Kidney epithelial cell (primary cell): ENCODE measurements at regions not wholly inside any gene's neighbourhood (a gene's known extent, or its start where the extent isn't known, plus 50 kb on each side); places are given as distances from the start of the nearest gene placed in this dataset.

Experiments used
- DNase-seq: peaks from one replicate; pipeline ENCODE4 v3.0.0-alpha.2; 2010; ENCODE audit warnings: low read depth
- H3K27me3 ChIP-seq: 2 replicates; pipeline ENCODE4 v1.6.0; 2011; ENCODE audit warnings: low read length; ENCODE audit not compliant: control insufficient read depth, insufficient read depth
- H3K36me3 ChIP-seq: 2 replicates; pipeline ENCODE4 v1.5.1; 2011; ENCODE audit warnings: low read length; ENCODE audit not compliant: control insufficient read depth, insufficient read depth
- H3K4me3 ChIP-seq: 2 replicates; pipeline ENCODE4 v1.5.1; 2011; ENCODE audit warnings: low read depth, mild to moderate bottlenecking, control low read depth, low read length
- TF ChIP-seq, protein P1 (sequence below): IDR thresholded peaks from 2 replicates; pipeline ENCODE4 v1.5.1; 2011; ENCODE audit warnings: mild to moderate bottlenecking, moderate library complexity, low read length, control low read depth, inconsistent platforms; ENCODE audit not compliant: insufficient read depth, poor library complexity, severe bottlenecking

DNA sequence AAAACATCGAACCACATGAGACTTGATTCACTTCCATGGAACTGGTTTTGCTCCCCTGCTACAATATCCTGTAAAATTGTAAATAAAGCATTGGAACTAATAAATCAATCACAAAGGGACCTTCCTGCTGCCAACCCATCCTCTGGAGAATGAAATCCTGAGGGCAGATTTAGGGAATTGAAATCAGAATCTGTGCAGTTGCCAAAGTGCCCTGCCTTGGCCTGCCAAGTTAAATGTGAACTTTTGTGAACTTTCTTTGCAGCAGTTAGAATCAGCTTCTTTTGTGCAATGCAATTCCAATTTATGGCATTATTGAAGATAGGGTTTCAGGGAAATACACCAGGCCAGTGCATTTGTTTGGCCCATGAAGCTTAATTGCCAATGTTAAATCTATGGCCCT, 263.1 kb downstream of the PTTG2 start:
- DNase-seq = no peak
- Histone ChIP-seq H3K27me3 (no peaks in the 10 kb centered on the region), H3K36me3 (no peaks in the 10 kb centered on the region), H3K4me3 (no peak overlapping the region)
- TF ChIP-seq, protein P1, sequence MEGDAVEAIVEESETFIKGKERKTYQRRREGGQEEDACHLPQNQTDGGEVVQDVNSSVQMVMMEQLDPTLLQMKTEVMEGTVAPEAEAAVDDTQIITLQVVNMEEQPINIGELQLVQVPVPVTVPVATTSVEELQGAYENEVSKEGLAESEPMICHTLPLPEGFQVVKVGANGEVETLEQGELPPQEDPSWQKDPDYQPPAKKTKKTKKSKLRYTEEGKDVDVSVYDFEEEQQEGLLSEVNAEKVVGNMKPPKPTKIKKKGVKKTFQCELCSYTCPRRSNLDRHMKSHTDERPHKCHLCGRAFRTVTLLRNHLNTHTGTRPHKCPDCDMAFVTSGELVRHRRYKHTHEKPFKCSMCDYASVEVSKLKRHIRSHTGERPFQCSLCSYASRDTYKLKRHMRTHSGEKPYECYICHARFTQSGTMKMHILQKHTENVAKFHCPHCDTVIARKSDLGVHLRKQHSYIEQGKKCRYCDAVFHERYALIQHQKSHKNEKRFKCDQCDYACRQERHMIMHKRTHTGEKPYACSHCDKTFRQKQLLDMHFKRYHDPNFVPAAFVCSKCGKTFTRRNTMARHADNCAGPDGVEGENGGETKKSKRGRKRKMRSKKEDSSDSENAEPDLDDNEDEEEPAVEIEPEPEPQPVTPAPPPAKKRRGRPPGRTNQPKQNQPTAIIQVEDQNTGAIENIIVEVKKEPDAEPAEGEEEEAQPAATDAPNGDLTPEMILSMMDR = no peak

DNA sequence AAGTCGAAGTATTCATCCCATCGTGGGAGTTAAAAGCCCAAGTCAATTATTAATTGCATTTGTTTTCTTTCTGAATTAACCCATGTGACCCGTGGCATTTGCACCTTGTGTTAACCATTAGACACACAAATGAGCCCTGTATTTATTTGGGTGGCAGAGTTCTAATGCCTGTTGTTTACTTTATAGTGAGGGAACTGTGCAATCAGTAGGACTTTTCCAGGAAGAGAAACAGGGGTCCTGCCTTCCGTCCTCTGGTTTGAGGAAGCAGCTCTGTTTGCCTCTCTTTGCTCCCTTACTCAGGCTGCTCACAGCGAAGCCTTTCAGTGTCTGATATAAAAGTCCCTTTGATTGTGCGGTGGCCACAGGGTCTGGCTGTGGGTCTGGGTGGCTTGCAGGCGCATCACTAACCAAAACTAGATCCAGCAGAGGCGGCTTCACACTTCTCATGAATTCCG, 263.6 kb downstream of the PTTG2 start:
- no peak for DNase-seq
- TF ChIP-seq, protein P1 = no peak
- H3K27me3 ChIP-seq = no peaks in the 10 kb centered on the region
- H3K36me3 ChIP-seq = no peaks in the 10 kb centered on the region
- H3K4me3 ChIP-seq = no peak overlapping the region

DNA sequence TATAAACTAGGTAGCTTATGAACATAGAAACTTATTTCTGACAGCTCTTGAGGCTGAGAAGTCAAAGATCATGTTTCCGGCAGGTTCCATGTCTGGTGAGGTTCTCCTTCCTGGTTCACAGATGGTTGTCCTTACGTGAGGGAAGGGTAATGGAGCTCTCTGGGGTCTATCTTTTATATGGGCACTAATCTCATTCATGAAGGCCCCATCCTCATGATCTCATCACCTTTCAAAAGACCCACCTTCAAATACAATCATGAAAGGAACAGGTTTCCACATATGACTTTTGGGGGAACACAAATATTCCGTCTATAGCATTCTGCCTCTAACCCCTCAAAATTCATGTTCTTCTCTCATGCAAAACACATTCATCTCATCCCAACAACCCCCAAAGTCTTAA, 264.7 kb downstream of the PTTG2 start:
- Histone ChIP-seq H3K4me3 (no peak overlapping the region), H3K27me3 (no peaks in the 10 kb centered on the region), H3K36me3 (no peaks in the 10 kb centered on the region)
- DNase-seq = no peak
- TF ChIP-seq, protein P1 = no peak

DNA sequence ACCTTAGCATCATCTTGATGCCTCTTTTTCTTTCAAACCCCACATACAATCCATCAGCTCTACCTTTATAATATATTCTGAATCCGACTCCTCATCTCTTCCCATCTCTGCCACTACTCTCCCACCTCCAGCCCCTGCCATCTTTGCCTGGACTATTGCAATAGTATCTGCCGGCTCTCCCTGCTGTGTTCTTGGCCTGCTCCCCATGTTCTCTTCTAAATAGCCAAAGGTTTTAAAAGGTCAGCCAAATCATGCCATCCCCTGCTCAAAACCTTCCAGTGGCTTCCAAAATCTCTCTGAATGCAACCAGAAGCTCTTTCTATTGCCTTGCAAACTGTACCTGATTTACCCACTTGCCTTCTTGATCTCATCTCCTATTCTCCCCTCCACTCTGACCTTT, 266.0 kb downstream of the PTTG2 start:
- no peak overlapping the region for H3K4me3 ChIP-seq
- TF ChIP-seq, protein P1 = no peak
- no peak for DNase-seq
- H3K36me3 ChIP-seq = no peaks in the 10 kb centered on the region
- no peaks in the 10 kb centered on the region for H3K27me3 ChIP-seq

DNA sequence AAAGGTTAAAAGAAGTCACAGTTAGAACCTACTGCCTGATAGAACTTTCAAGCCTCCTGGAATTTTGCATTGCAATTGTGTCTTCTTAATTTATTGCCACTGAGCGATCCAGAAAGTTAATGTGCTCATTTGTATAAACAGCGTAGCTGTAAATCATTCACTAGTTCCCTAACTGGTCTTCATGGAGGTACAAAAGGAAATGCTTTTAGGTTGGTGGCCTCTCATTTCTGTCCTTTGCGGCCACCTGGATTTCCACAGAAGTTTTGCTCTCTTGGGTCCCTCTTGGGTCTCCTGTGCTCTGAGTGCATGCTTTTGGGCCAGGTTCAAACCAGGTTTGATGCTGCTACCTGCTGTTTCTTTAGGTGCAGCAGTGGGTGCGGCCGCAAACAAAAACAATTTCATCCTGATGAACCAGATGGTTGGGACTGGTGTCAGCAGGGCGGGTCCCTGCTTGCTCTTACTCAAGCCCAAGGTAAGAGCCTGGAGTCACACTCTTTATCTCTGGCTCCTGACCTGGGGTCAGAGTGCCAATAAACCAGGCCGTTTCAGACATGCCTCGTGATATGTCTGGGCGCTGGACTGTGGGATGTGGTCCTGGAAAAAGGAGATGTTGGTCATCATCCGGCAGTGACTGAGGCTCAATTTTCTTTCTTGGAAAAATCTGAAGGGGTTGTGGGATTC, 270.1 kb downstream of the PTTG2 start:
- no peaks in the 10 kb centered on the region for H3K36me3 ChIP-seq
- TF ChIP-seq, protein P1 = no peak
- no peak overlapping the region for H3K4me3 ChIP-seq
- no peaks in the 10 kb centered on the region for H3K27me3 ChIP-seq
- DNase-seq = no peak
